Prostate gland (tissue), 2 donors: ENCODE measurements at regions not wholly inside any gene's neighbourhood (a gene's known extent, or its start where the extent isn't known, plus 50 kb on each side); places are given as distances from the start of the nearest gene placed in this dataset.
A peak's percentile ranks its signal among the peaks of the same experiment; 100 is the strongest.

ENCODE experiments used
- DNase-seq: peaks from one replicate; pipeline ENCODE4 v3.0.0-alpha.2; 2019; ENCODE audit warnings: low spot score
- H3K27ac ChIP-seq, 2 donors: fragments of 200-600 bp; sonication (generic); 2 replicates each; pipeline ENCODE4 v1.5.1; 2017 to 2019
- H3K27me3 ChIP-seq: fragments of 200-600 bp; sonication (generic); replicated peaks from 2 replicates; pipeline ENCODE4 v1.5.1; 2019; ENCODE audit not compliant: insufficient read depth
- H3K36me3 ChIP-seq, 2 donors: fragments of 200-600 bp; sonication (generic); 1 replicate in 1 of 2; 2 replicates in 1 of 2; pipeline versions ENCODE4 v1.5.1 to v1.8.1; 2017 to 2019
- H3K4me1 ChIP-seq: fragments of 200-600 bp; sonication (generic); replicated peaks from 2 replicates; pipeline ENCODE4 v1.5.1; 2019
- H3K4me3 ChIP-seq, 2 donors: fragments of 200-600 bp; sonication (generic); 2 replicates each; pipeline ENCODE4 v1.5.1; 2017 to 2019
- H3K9me3 ChIP-seq: fragments of 200-600 bp; sonication (generic); 2 replicates; pipeline ENCODE4 v1.5.1; 2017
- POLR2A ChIP-seq: fragments of 450-650 bp; IDR thresholded peaks from one replicate; pipeline ENCODE4 v1.6.1; 2016; ENCODE audit warnings: antibody characterized with exemption, mild to moderate bottlenecking
- POLR2AphosphoS5 ChIP-seq: sonication (generic); formaldehyde crosslinking; IDR thresholded peaks from one replicate; pipeline ENCODE4 v1.6.1; 2017; ENCODE audit warnings: antibody characterized with exemption
- WGBS: methylation state at CpG from one replicate; pipeline ENCODE4 v1.1.5; 2018; 5-methylcytosine and 5-hydroxymethylcytosine counted together
- intact Hi-C: fragments of 100-400 bp; cut with DNase I; formaldehyde crosslinking; loops from one replicate; pipeline ENCODE4 v1.14.2; 2022
- TF ChIP-seq, protein P1 (sequence below), 4 experiments: fragments of 200-600 bp in 2 of 4; fragments of 450-650 bp in 2 of 4; sonication (generic) in 2 of 4; IDR thresholded peaks; 1 replicate in 3 of 4; 2 replicates in 1 of 4; pipeline ENCODE4 v1.5.1; 2016 to 2019; ENCODE audit warnings: antibody characterized with exemption in 4 of 4, mild to moderate bottlenecking in 2 of 4, moderate library complexity in 2 of 4

DNA sequence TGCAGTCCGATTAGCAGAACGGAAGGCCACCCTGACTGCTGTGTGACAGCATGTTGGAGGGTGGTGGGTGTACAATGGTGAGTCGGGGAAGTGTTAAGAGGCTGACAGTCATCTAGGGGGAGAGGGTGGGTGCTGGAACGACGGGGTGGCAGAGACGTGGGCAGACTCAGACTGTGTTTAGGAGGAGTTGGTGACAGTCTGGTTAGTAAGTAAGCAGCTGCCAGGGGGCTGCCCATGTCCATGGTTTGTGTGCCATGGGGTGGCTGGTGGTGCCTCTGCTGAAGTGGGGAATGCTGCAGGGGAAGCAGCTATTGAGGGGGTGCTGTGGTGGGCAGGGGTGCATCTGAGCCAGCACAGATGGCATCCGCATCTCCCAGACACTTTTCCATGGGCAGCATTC, 51.3 kb upstream of the BOD1 start:
- H3K36me3 ChIP-seq = no peaks in the 10 kb centered on the region
- H3K27ac ChIP-seq = no peak overlapping the region
- H3K4me1 ChIP-seq = no peaks in the 10 kb centered on the region
- WGBS = 85% methylated on average over 7 of the region's 7 CpGs
- intact Hi-C loops = no loop called here
- H3K4me3 ChIP-seq = no peak overlapping the region
- no peak for DNase-seq
- H3K9me3 ChIP-seq = no peaks in the 10 kb centered on the region
- no peak for TF ChIP-seq POLR2A
- no peak for TF ChIP-seq POLR2AphosphoS5
- TF ChIP-seq, protein P1, sequence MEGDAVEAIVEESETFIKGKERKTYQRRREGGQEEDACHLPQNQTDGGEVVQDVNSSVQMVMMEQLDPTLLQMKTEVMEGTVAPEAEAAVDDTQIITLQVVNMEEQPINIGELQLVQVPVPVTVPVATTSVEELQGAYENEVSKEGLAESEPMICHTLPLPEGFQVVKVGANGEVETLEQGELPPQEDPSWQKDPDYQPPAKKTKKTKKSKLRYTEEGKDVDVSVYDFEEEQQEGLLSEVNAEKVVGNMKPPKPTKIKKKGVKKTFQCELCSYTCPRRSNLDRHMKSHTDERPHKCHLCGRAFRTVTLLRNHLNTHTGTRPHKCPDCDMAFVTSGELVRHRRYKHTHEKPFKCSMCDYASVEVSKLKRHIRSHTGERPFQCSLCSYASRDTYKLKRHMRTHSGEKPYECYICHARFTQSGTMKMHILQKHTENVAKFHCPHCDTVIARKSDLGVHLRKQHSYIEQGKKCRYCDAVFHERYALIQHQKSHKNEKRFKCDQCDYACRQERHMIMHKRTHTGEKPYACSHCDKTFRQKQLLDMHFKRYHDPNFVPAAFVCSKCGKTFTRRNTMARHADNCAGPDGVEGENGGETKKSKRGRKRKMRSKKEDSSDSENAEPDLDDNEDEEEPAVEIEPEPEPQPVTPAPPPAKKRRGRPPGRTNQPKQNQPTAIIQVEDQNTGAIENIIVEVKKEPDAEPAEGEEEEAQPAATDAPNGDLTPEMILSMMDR (IDR thresholded peaks at IDR 0.05) = no peak
- H3K27me3 ChIP-seq = no peaks in the 10 kb centered on the region

DNA sequence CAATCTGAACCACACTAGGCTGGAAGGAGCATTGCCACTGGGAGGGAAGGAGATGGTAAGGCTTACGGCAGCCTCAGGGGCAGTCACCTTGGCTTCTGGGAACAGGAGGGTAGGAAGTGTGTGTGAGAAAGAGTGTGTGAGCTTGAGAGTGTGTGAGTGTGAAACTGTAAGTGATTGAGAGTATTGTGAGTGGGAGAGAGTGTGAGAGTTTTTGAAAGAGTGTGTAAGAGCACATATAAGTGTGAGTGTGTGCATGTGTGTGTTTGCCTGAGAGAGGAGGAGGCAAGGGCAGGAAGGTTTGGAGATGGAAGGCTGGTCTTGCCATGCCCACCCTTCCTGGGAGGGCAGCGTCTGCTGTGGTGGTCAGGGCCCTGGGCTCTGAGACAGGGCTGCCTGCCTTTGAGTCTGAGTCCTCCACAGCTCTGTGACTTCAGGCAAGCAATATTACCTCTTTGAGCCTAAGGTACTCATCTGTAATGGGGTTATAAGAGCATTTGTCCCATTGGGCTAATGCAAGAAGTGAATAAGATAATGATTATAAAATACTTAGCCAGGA, 51.9 kb upstream of the BOD1 start:
- intact Hi-C loops = no loop called here
- Histone ChIP-seq H3K36me3 (no peaks in the 10 kb centered on the region), H3K4me3 (no peak overlapping the region), H3K27me3 (no peaks in the 10 kb centered on the region), H3K4me1 (no peaks in the 10 kb centered on the region), H3K9me3 (no peaks in the 10 kb centered on the region), H3K27ac (no peak overlapping the region)
- TF ChIP-seq POLR2AphosphoS5 (no peak), POLR2A (no peak)
- TF ChIP-seq, protein P1 (IDR thresholded peaks at IDR 0.05) = no peak
- 94% methylated on average over 2 of the region's 2 CpGs for WGBS
- DNase-seq = no peak

DNA sequence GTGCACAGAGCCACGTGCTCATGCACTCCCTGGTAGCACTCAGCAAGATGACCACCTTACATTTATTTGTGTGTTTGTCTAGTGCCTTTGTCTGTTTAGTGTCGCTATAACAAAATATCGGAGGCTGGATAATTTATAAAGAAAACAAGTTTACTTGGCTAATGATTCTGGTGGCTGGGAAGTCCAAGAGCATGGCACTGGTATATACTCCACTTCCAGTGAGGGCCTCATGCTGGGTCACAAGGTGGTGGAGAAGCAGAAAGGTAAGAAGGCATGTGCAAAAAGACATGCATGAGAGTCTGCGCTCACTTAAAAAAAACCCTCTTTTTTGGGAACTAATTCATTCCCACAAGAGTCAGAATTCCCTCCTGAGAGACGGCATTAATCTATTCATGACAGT, 52.5 kb upstream of the BOD1 start:
- intact Hi-C loops = no loop called here
- Histone ChIP-seq H3K27me3 (no peaks in the 10 kb centered on the region), H3K27ac (no peak overlapping the region), H3K4me1 (no peaks in the 10 kb centered on the region), H3K9me3 (no peaks in the 10 kb centered on the region), H3K36me3 (no peaks in the 10 kb centered on the region), H3K4me3 (no peak overlapping the region)
- TF ChIP-seq, protein P1 (IDR thresholded peaks at IDR 0.05) = no peak
- TF ChIP-seq POLR2A = no peak
- TF ChIP-seq POLR2AphosphoS5 = no peak
- no peak for DNase-seq
- 93% methylated on average over 5 of the region's 5 CpGs for WGBS

DNA sequence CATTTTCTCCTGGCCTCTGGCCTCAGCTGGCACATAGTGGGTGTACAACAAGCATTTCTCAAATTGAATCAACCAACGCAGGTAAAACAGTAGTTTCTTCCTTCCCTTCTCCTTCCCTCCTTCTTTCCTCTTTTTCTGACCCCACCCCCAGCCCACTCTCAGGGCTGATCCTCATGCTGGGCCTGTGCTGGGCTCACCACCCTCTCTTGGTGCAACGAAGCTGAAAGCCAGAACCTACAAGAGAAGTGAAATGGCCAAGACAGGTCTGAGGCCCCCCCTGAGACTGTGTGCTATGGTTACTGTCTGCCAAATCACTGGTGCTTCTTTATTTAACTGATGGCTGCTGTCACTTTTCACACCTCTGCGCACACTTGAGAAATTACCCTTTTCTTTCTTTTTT, 53.0 kb upstream of the BOD1 start:
- 67% methylated on average over 3 of the region's 3 CpGs for WGBS
- no peak overlapping the region for H3K27ac ChIP-seq
- intact Hi-C loops = no loop called here
- H3K4me3 ChIP-seq = no peak overlapping the region
- TF ChIP-seq, protein P1 (IDR thresholded peaks at IDR 0.05) = no peak
- TF ChIP-seq POLR2AphosphoS5 = no peak
- no peak for TF ChIP-seq POLR2A
- no peaks in the 10 kb centered on the region for H3K27me3 ChIP-seq
- no peak for DNase-seq
- H3K36me3 ChIP-seq = no peaks in the 10 kb centered on the region
- H3K9me3 ChIP-seq = no peaks in the 10 kb centered on the region
- no peaks in the 10 kb centered on the region for H3K4me1 ChIP-seq

DNA sequence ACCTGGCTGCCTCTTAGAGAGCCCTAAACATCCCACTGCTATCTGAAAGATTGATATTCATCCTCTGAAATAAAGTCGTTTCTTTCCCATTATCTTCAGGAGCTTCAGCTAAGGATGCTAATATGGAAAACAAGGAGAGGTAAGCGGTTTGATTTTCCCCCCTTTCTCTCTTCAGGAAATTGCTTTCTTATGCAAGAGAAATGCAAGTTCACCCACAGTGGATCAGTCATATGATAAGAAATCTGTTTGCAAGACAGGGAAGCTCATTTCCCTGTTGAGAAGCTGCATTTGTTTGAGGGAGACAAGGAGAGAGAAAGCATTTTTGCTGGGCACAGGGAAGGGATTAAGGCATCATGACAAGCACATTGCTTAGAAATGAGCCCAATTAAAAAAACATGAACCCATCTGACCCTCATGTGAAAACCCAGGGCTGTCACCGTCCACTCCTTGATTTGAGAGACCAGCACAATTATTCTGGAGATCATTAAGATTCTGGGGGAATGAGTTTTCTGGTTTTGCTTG, 53.7 kb upstream of the BOD1 start:
- H3K4me3 ChIP-seq = no peak overlapping the region
- peak overlapping the region; percentile 41 to 52 for H3K27ac ChIP-seq
- DNase-seq = no peak

More for the DNA sequence above, 53.7 kb upstream of the BOD1 start:
- no peaks in the 10 kb centered on the region for H3K36me3 ChIP-seq
- TF ChIP-seq, protein P1 (IDR thresholded peaks at IDR 0.05) = no peak
- TF ChIP-seq POLR2A = no peak
- no peak for TF ChIP-seq POLR2AphosphoS5
- H3K9me3 ChIP-seq = no peaks in the 10 kb centered on the region
- H3K27me3 ChIP-seq = no peaks in the 10 kb centered on the region
- WGBS = 32% methylated on average over 3 of the region's 3 CpGs
- H3K4me1 ChIP-seq = no peaks in the 10 kb centered on the region
- intact Hi-C loops = loop anchor here (5.0 kb wide), 1 partner anchor 217 kb away; the partner anchor contains the start of gene CPEB4
